GM19035 (cell line): ENCODE measurements at regions not wholly inside any gene's neighbourhood (a gene's known extent, or its start where the extent isn't known, plus 50 kb on each side); places are given as distances from the start of the nearest gene placed in this dataset.

Experiments
- ATAC-seq: cut with Tn5 transposase; IDR thresholded peaks from one replicate; pipeline ENCODE4 v1.9.1; 2021; ENCODE audit not compliant: unreplicated experiment

DNA sequence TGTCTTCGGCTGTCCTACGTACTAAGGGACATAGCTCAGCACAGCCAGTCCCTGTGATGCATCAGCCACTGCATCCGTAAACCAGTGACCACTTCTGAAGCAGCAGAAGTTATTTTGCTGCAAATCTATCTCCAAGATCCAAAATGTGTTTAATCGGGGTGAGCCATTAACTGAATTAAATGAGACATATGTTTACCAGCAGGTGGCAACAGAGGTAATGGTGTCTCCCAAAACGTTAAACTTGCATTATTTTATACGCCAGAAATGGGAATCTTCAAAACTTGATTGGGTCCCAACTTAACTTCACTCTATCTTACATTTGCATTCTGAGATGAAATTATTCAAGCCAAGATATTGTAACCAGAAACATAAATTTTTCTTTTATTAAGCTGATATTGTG lies 75.3 kb upstream of the BOC start:
- ATAC-seq, result no peak

GRCh38 chr3:113136544-113136943 lies 74.8 kb upstream of the BOC start:
- no peak for ATAC-seq

DNA sequence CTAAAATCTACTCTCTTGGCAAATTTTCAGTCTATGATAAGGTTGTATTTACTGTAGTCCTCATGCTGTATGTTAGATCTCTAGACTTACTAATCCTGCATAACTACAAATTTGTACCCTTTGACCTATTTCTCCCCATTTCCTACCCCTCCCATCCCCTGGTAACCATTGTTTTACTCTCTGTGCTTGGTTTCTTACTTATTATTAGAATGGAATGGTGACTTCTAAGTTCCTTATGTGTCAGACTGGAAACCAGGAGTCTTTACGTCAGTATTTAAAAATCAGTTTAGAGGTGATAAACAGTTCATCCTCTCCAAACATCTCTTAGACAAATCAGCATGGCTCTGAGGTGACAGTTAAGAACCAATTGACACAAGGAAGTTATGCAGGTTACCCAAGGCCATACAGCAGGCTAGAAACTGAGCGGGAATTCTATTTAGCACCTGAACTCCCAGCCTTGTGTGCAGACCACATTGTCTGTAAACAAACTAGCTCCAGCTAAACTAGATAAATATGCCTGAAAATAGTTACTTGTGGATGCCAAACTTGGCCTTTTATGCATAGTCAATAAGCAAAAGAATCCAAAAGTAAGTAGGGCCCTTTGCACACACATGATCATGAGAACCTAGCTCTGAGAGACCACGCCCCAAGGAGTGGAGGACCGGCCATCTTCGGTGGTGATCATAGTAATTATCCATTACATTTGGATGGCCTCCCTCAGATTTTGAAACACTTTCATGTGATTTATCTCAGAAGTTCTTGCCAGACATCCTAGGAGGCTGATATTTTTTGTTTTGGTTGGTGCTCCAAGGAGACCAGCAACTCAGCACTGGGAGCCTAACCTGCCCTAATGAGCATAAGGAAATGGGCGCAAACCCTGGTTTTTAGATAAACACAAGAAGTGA lies 72.3 kb upstream of the BOC start:
- ATAC-seq, result no peak

DNA sequence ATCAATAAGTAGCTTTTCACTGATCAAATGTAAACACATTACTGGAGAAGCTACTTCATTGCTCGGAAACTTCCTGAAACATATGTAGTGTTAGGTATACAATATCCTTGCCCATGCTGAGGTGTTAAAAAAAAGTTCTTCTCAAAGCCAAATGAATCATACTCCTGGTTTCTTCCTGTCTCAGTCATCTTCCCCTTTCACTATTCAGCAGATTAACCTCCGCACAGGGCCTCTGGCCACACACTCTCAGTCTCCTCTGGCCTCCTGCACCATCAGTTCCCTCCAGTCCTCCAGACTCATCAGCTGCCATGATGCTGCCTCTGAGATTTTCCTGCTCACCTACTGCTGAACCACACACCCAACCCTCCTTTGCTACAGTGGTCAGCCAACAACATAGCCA lies 70.5 kb upstream of the BOC start:
- no peak for ATAC-seq

DNA sequence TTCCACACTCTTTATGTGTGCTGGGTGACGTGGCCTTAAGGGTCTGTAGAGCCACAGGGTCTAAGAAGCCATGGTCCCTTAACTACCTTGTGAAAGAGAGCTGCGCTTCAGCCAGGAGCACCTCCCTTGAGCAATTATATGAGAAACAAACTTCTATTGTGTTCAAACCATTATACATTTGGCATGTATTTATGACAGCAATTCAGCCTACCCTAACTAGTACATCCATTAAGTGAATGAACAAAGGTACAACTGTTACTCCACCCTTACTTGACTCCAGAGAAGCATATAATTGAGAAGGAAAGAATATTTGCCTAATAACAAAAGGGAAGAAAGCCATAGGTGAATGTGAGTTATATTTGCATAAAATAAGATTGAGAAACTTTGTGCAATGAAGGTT lies 69.8 kb upstream of the BOC start:
- ATAC-seq, result no peak

- ATAC-seq, result no peak
These were observed 68.9 kb upstream of the BOC start for GRCh38 chr3:113142476-113142875.

DNA sequence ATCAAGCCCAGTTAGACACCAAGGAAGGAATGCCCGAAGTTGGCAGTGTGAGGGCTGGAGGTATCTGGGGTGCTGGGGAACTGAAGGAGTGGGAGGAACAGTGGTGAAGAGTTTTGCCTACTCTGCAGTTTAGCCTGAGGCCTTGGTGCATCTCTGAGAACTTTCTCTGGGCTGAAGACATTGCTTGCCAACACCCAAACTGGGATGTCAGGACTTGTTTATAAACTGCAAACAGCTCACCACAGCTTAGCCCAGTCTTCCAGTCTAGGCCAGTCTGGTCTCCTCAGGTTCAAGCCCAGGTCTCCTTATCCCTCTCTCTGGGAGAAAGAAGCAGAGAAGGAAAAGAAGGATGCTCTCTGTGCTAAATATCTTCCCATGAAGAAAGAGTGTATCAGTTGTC lies 68.0 kb upstream of the BOC start:
- ATAC-seq, result no peak

DNA sequence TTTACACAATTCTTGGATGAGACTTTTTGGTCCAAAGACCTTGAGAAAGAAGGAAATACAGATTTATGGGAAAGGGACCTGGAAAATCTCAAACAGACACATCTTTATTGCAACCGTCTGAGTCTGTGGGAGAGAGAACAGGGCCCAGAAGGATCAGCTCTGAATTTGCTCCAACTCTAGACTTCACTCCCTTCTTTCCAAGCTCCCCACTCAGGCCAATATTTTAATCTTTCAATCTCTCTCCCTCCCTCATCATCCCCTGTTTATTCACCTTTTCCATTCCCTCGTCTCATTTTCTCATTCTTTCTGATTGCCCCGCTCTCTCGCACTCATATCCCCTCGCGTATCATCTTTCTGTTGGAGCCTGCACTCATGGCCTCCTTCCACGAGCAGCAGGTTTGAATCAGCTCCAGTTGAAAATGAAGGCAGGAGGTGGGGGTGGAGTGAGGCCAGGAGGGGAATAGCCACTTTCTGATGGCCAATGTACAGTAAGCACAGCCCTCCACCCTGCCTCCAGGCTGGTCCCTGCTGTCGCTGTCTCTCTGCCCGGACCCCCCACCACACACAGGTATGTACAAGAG lies 63.6 kb upstream of the BOC start:
- ATAC-seq, result no peak

- no peak for ATAC-seq
These were observed 63.1 kb upstream of the BOC start for GRCh38 chr3:113148284-113148683.

DNA sequence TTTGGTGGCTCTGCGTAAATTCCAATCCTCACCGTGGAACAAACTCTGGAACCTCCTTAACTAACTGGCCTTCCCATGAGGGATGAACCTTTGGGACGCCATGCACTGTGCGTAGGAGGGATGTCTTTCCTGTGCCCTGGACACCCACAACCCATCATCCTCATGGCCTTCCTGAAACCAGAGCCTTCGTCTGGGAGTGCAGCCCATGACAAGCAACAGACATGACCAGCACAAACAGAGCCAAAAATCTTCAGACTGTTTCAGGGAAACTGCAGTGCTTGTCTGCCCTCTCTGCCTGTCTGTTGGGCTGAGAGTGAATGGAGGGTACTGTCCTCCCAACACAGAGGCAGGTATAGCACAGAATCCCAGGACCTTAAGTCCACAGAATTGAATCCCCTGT lies 61.1 kb upstream of the BOC start:
- no peak for ATAC-seq

DNA sequence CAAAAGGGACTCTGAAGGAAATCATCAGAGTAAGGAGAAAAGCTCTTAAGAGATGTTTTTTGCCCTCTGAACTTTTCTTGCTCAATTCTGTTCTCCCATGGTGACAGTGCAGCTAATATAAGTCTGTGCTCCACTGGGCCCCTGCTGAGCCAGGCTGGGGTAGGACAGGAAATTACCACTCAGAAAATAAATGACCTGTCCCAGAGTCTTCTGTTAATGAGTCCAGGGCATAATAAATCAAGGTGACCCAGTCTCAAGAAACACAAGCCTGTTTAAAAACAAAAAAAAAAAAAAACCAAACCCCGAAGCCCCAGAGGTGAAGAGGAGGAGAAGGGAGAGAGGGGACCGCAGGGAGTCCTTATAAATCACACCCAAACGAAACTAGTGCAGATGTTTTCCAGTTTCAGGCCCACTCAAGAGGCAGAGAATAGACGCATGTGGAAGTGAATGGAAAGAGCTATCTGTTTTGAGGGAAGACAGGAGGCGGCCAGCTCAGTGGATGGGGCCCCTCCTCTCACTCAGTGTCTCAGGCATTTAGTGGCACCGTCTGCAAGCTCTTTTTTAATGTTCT lies 59.8 kb upstream of the BOC start:
- ATAC-seq, result no peak

DNA sequence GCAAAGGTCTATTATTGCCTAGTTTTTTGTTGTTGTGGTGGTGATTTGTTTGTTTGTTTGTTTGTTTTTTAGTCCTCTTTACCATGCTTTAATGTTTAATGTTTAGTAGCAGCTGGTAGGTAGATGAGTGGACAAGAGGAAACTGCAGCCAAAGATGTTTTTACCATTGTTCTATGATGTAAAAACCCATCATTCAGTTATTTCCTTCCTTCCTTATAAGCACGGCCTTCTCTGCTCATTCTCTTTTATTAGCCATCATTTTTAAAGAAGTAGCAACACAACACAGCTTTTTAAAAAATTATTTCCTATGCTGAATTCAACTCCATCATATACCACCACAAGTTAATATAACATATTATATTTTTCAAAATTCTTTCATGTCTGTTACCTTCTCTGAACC lies 58.5 kb upstream of the BOC start:
- ATAC-seq, result no peak

- ATAC-seq, result peak; percentile 86
These were observed 57.8 kb upstream of the BOC start for GRCh38 chr3:113153499-113154107.

DNA sequence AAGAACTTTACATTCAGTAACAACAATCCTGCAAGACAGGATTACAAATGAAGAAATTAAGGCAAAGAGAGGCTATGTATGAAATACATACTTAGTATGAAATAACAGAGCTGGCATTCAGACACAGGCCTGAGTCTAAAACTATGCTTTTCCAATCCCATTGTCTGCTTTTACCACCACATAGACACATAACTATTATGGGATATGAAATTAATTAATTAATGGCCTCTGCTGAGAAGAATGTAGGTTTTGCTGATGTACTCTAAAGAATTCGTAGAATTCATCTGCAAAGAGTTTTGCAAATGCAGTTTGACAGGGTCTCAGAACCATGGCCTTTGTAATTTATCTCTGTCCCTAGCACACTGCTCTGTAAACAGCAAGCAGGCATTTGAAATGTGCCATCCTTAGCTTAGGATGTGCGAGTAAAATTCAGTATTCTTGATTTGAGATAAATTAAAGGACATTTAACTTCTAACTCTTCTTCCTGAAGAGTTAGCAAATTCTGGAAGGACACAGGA lies 54.5 kb upstream of the BOC start:
- no peak for ATAC-seq

GRCh38 chr3:113157408-113158030 lies 53.8 kb upstream of the BOC start:
- no peak for ATAC-seq

DNA sequence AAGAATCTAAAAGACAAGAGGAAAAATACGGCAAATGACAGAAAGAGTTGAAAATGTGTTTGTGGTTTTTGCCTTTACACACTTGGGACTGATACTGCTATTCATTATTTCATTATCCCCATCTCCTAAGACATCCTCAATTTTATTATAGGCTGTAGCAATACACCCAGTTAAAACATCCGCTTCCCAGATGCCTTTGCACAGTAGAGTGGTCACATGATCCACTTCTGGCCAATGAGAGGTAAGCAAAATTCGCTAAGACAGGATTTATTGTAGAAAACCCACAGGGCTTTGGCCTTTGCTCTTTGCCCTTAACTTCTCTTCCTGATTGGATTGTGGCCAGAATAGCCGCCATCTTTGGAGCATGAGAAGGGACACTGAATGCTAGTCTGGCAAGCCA lies 53.2 kb upstream of the BOC start:
- ATAC-seq, result no peak
